WTC11 (cell line): ENCODE measurements at regions not wholly inside any gene's neighbourhood (a gene's known extent, or its start where the extent isn't known, plus 50 kb on each side); places are given as distances from the start of the nearest gene placed in this dataset.

ENCODE experiments used
- ATAC-seq: fragments of 200-7000 bp; cut with Tn5 transposase; 2 replicates; pipeline ENCODE4 v1.10.0; 2021; ENCODE audit warnings: mild to moderate bottlenecking, moderate library complexity
- CTCF ChIA-PET: fragments of 300-600 bp; sonication (Branson Sonifier 250); formaldehyde crosslinking; loops from one replicate; lab custom pipeline; 2021; ENCODE audit warnings: antibody characterized with exemption; lab: Charles Lee
- POLR2A ChIA-PET: fragments of 350-600 bp; sonication (Branson Sonifier 250); formaldehyde crosslinking; loops from one replicate; lab custom pipeline; 2021; ENCODE audit warnings: antibody characterized with exemption; lab: Charles Lee
- DNase-seq: peaks from one replicate; pipeline ENCODE4 v3.0.0; 2021; ENCODE audit warnings: low spot score
- H3K27ac Mint-ChIP-seq: 2 replicates; pipeline ENCODE4 v1.8.0; 2021; ENCODE audit warnings: mixed read lengths
- H3K27me3 Mint-ChIP-seq: 2 replicates; pipeline ENCODE4 v1.8.0; 2021; ENCODE audit warnings: low read depth, mild to moderate bottlenecking, moderate library complexity, mixed read lengths
- H3K36me3 Mint-ChIP-seq: 2 replicates; pipeline ENCODE4 v1.8.0; 2021; ENCODE audit warnings: mixed read lengths
- H3K4me1 Mint-ChIP-seq: 2 replicates; pipeline ENCODE4 v1.8.0; 2022; ENCODE audit warnings: mixed read lengths
- H3K4me3 Mint-ChIP-seq: 2 replicates; pipeline ENCODE4 v1.8.0; 2021; ENCODE audit warnings: mild to moderate bottlenecking, moderate library complexity, mixed read lengths
- H3K9me3 Mint-ChIP-seq: 2 replicates; pipeline ENCODE4 v1.8.0; 2021; ENCODE audit warnings: mixed read lengths
- ATF2 ChIP-seq: sonication (generic); formaldehyde crosslinking; IDR thresholded peaks from 2 replicates; pipeline ENCODE4 v1.8.1; 2022; ENCODE audit warnings: low read depth, missing genetic modification reagents, borderline replicate concordance
- ATF3 ChIP-seq: sonication (generic); formaldehyde crosslinking; conservative IDR thresholded peaks from 2 replicates; pipeline ENCODE4 v1.8.1; 2022; ENCODE audit warnings: mild to moderate bottlenecking, missing genetic modification reagents
- ATF6 ChIP-seq: sonication (generic); formaldehyde crosslinking; IDR thresholded peaks from 2 replicates; pipeline ENCODE4 v1.8.1; 2023; ENCODE audit warnings: mild to moderate bottlenecking, missing genetic modification reagents
- CREM ChIP-seq: sonication (generic); formaldehyde crosslinking; IDR thresholded peaks from 2 replicates; pipeline ENCODE4 v1.8.1; 2022; ENCODE audit warnings: mild to moderate bottlenecking, missing genetic modification reagents, moderate library complexity
- E2F4 ChIP-seq: sonication (generic); formaldehyde crosslinking; IDR thresholded peaks from 2 replicates; pipeline ENCODE4 v1.8.1; 2022; ENCODE audit warnings: low read depth, mild to moderate bottlenecking, moderate library complexity, missing genetic modification reagents, borderline replicate concordance
- EMX1 ChIP-seq: fragments of 250-450 bp; sonication (Bioruptor Pico); IDR thresholded peaks from 2 replicates; pipeline ENCODE4 v1.8.0; 2021; ENCODE audit warnings: mild to moderate bottlenecking
- ETV6 ChIP-seq: sonication (generic); formaldehyde crosslinking; IDR thresholded peaks from 2 replicates; pipeline ENCODE4 v1.8.1; 2022; ENCODE audit warnings: mild to moderate bottlenecking, missing genetic modification reagents
- FOXK1 ChIP-seq: sonication (generic); formaldehyde crosslinking; IDR thresholded peaks from 2 replicates; pipeline ENCODE4 v1.8.0; 2022; ENCODE audit warnings: mild to moderate bottlenecking, moderate library complexity, missing genetic modification reagents
- FOXP1 ChIP-seq: sonication (generic); formaldehyde crosslinking; IDR thresholded peaks from 2 replicates; pipeline ENCODE4 v1.8.0; 2022; ENCODE audit warnings: missing genetic modification reagents, mild to moderate bottlenecking, moderate library complexity, borderline replicate concordance
- GABPB1 ChIP-seq: sonication (generic); formaldehyde crosslinking; IDR thresholded peaks from 2 replicates; pipeline ENCODE4 v1.8.1; 2023; ENCODE audit warnings: mild to moderate bottlenecking, missing genetic modification reagents
- GRHL2 ChIP-seq: fragments of 250-450 bp; sonication (Bioruptor Pico); IDR thresholded peaks from 2 replicates; pipeline ENCODE4 v1.8.0; 2022; ENCODE audit warnings: mild to moderate bottlenecking, moderate library complexity; ENCODE audit not compliant: insufficient replicate concordance, severe bottlenecking
- HMGA2 ChIP-seq: fragments of 250-450 bp; sonication (Bioruptor Pico); IDR thresholded peaks from 2 replicates; pipeline ENCODE4 v1.4.0; 2021; ENCODE audit warnings: mild to moderate bottlenecking, moderate library complexity
- MXD4 ChIP-seq: fragments of 250-450 bp; sonication (Bioruptor Pico); IDR thresholded peaks from 2 replicates; pipeline ENCODE4 v1.8.0; 2021; ENCODE audit warnings: mild to moderate bottlenecking, moderate library complexity, borderline replicate concordance
- NFATC4 ChIP-seq: fragments of 250-450 bp; sonication (Bioruptor Pico); IDR thresholded peaks from 2 replicates; pipeline ENCODE4 v1.9.0; 2021; ENCODE audit warnings: mild to moderate bottlenecking
- NR1H2 ChIP-seq: sonication (generic); formaldehyde crosslinking; IDR thresholded peaks from 2 replicates; pipeline ENCODE4 v1.9.0; 2021; ENCODE audit warnings: mild to moderate bottlenecking, moderate library complexity, missing genetic modification reagents
- RELA ChIP-seq: sonication (generic); formaldehyde crosslinking; IDR thresholded peaks from 2 replicates; pipeline ENCODE4 v1.8.1; 2022; ENCODE audit warnings: missing genetic modification reagents, mild to moderate bottlenecking, borderline replicate concordance
- SMAD4 ChIP-seq: sonication (generic); formaldehyde crosslinking; IDR thresholded peaks from 2 replicates; pipeline ENCODE4 v1.8.0; 2022; ENCODE audit warnings: mild to moderate bottlenecking, missing genetic modification reagents
- ZBTB43 ChIP-seq: sonication (generic); formaldehyde crosslinking; IDR thresholded peaks from 2 replicates; pipeline ENCODE4 v1.8.1; 2023; ENCODE audit warnings: mild to moderate bottlenecking, missing genetic modification reagents
- ZNF121 ChIP-seq: sonication (generic); formaldehyde crosslinking; IDR thresholded peaks from 2 replicates; pipeline ENCODE4 v1.8.0; 2023; ENCODE audit warnings: missing genetic modification reagents
- ZNF138 ChIP-seq: sonication (generic); formaldehyde crosslinking; conservative IDR thresholded peaks from 2 replicates; pipeline ENCODE4 v1.8.1; 2022; ENCODE audit warnings: mild to moderate bottlenecking, moderate library complexity, missing genetic modification reagents
- ZNF219 ChIP-seq: sonication (generic); formaldehyde crosslinking; IDR thresholded peaks from 2 replicates; pipeline ENCODE4 v1.8.0; 2023; ENCODE audit warnings: missing genetic modification reagents, mild to moderate bottlenecking, borderline replicate concordance
- ZNF232 ChIP-seq: sonication (generic); formaldehyde crosslinking; IDR thresholded peaks from 2 replicates; pipeline ENCODE4 v1.8.0; 2022; ENCODE audit warnings: mild to moderate bottlenecking, missing genetic modification reagents
- ZNF423 ChIP-seq: fragments of 250-450 bp; sonication (Bioruptor Pico); IDR thresholded peaks from 2 replicates; pipeline ENCODE4 v2.1.2; 2022; ENCODE audit warnings: mild to moderate bottlenecking, moderate library complexity
- TF ChIP-seq, protein P1 (sequence below): sonication (generic); formaldehyde crosslinking; IDR thresholded peaks from 2 replicates; pipeline ENCODE4 v1.8.0; 2022; ENCODE audit warnings: mild to moderate bottlenecking, missing genetic modification reagents
- TF ChIP-seq, protein P2 (sequence below): sonication (generic); formaldehyde crosslinking; IDR thresholded peaks from 2 replicates; pipeline ENCODE4 v1.8.0; 2022; ENCODE audit warnings: mild to moderate bottlenecking, missing genetic modification reagents
- TF ChIP-seq, protein P3 (sequence below): fragments of 250-450 bp; sonication (Bioruptor Pico); IDR thresholded peaks from 2 replicates; pipeline ENCODE4 v1.8.0; 2021; ENCODE audit warnings: mild to moderate bottlenecking

- TF ChIP-seq NFATC4 (CRISPR knock-in tag) (no peak), ZNF232 (CRISPR knock-in tag) (no peak), ZNF121 (CRISPR knock-in tag) (no peak)
Observed at GRCh38 chr10:28249512-28249911, 53.4 kb downstream of the MPP7 start (continued).

DNA sequence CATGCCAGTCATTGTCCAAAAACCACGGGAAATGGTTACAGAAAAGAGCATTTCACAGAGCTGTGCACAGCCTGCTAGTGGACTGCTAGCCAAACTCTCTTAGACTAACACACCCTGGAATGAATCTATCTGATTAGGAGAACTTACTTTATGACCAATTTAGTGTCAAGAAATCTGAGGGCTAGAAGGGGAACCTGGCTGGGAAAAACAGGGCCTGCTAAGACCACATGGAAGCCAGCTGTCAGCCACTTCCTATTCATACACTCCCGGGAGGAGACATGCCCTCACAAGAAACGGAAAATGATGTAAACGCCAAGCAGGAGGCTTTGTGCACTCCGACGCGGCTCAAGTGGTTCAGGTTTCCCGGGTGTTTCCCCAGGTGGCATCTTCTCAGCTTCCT is 54.8 kb downstream of the MPP7 start:
- H3K36me3 Mint-ChIP-seq = no peaks in the 10 kb centered on the region
- no peak overlapping the region for H3K27ac Mint-ChIP-seq
- no peaks in the 10 kb centered on the region for H3K27me3 Mint-ChIP-seq
- TF ChIP-seq NFATC4 (CRISPR knock-in tag) (no peak), ZNF232 (CRISPR knock-in tag) (no peak), ATF6 (no peak), GRHL2 (no peak), ZNF423 (CRISPR knock-in tag) (no peak), E2F4 (CRISPR knock-in tag) (no peak), SMAD4 (CRISPR knock-in tag) (no peak), CREM (CRISPR knock-in tag) (no peak), MXD4 (no peak), ZNF138 (CRISPR knock-in tag) (no peak), ATF2 (CRISPR knock-in tag) (no peak), EMX1 (no peak), HMGA2 (CRISPR knock-in tag) (no peak), ATF3 (CRISPR knock-in tag) (no peak)
- TF ChIP-seq, protein P1, sequence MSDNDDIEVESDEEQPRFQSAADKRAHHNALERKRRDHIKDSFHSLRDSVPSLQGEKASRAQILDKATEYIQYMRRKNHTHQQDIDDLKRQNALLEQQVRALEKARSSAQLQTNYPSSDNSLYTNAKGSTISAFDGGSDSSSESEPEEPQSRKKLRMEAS (CRISPR knock-in tag) = no peak
- no peak for DNase-seq
- ChIA-PET CTCF (interaction anchor here (1.1 to 1.5 kb wide), 2 partner anchors 55 to 146 kb away, joined by 3 to 4 read pairs; partner anchors contain the start of gene MPP7), POLR2A (no interaction called here)
- no peak overlapping the region for H3K4me3 Mint-ChIP-seq
- peaks cover 5% of the 10 kb centered on the region for H3K4me1 Mint-ChIP-seq
- no peak for ATAC-seq
- no peaks in the 10 kb centered on the region for H3K9me3 Mint-ChIP-seq

DNA sequence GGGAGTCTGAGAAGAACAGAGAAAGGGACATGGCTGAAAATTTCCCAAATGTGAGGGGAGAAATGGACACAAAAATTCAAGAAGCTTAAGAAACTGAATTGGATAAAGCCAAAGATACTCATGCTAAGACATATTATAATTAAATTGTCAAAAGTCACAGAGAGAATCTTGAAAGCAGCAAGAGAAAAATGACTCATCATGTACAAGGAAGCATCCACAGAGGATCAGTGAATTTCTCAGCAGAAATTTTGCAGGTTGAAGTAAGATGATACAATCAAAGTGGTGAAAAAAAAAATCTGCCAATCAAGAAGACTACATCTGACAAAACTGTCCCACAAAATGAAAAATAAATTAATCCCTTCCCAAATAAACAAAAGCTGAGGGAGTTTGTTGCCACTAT is 56.8 kb downstream of the MPP7 start:
- Mint-ChIP-seq H3K36me3 (no peaks in the 10 kb centered on the region), H3K27me3 (no peaks in the 10 kb centered on the region), H3K9me3 (no peaks in the 10 kb centered on the region), H3K4me1 (peaks cover 5% of the 10 kb centered on the region), H3K4me3 (no peak overlapping the region), H3K27ac (no peak overlapping the region)
- ATAC-seq (no peak), DNase-seq (no peak)
- POLR2A ChIA-PET = interaction anchor here (0.6 kb wide), 1 partner anchor 513 kb away, joined by 3 read pairs; no protein-coding TSS in a partner anchor
- CTCF ChIA-PET = no interaction called here
- TF ChIP-seq ETV6 (CRISPR knock-in tag) (no peak), ZNF121 (CRISPR knock-in tag) (no peak), FOXP1 (no peak), GABPB1 (no peak), EMX1 (no peak), ZBTB43 (CRISPR knock-in tag) (no peak), NR1H2 (CRISPR knock-in tag) (no peak), ZNF219 (no peak), ATF3 (CRISPR knock-in tag) (no peak), FOXK1 (no peak), RELA (CRISPR knock-in tag) (no peak)
- TF ChIP-seq, protein P2, sequence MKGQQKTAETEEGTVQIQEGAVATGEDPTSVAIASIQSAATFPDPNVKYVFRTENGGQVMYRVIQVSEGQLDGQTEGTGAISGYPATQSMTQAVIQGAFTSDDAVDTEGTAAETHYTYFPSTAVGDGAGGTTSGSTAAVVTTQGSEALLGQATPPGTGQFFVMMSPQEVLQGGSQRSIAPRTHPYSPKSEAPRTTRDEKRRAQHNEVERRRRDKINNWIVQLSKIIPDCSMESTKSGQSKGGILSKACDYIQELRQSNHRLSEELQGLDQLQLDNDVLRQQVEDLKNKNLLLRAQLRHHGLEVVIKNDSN (CRISPR knock-in tag) = no peak
- TF ChIP-seq, protein P3, sequence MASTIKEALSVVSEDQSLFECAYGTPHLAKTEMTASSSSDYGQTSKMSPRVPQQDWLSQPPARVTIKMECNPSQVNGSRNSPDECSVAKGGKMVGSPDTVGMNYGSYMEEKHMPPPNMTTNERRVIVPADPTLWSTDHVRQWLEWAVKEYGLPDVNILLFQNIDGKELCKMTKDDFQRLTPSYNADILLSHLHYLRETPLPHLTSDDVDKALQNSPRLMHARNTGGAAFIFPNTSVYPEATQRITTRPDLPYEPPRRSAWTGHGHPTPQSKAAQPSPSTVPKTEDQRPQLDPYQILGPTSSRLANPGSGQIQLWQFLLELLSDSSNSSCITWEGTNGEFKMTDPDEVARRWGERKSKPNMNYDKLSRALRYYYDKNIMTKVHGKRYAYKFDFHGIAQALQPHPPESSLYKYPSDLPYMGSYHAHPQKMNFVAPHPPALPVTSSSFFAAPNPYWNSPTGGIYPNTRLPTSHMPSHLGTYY (CRISPR knock-in tag) = no peak
